HG02588 (cell line): ENCODE measurements at regions not wholly inside any gene's neighbourhood (a gene's known extent, or its start where the extent isn't known, plus 50 kb on each side); places are given as distances from the start of the nearest gene placed in this dataset.

Experiments used
- ATAC-seq: cut with Tn5 transposase; IDR thresholded peaks from one replicate; pipeline ENCODE4 v1.9.1; 2021; ENCODE audit warnings: mild to moderate bottlenecking, moderate library complexity; ENCODE audit not compliant: unreplicated experiment

- ATAC-seq: no peak
Measured at GRCh38 chr4:18540349-18540748, 518.8 kb upstream of the LCORL start.

GRCh38 chr4:18538121-18538520, 516.6 kb upstream of the LCORL start:
- ATAC-seq: no peak

GRCh38 chr4:18536428-18536827, 514.9 kb upstream of the LCORL start:
- ATAC-seq: no peak

- no peak for ATAC-seq
Measured at GRCh38 chr4:18535948-18536347, 514.4 kb upstream of the LCORL start.

- ATAC-seq: no peak
Measured at GRCh38 chr4:18533262-18533775, 511.8 kb upstream of the LCORL start.

GRCh38 chr4:18531731-18532130, 510.2 kb upstream of the LCORL start:
- ATAC-seq: no peak

- ATAC-seq: no peak
Measured at GRCh38 chr4:18529482-18529881, 507.9 kb upstream of the LCORL start.

- ATAC-seq: no peak
Measured at GRCh38 chr4:18524667-18525066, 503.1 kb upstream of the LCORL start.

GRCh38 chr4:18518098-18518497, 496.5 kb upstream of the LCORL start:
- ATAC-seq: no peak

- no peak for ATAC-seq
Measured at GRCh38 chr4:18513861-18514260, 492.3 kb upstream of the LCORL start.

- ATAC-seq: no peak
Measured at GRCh38 chr4:18512718-18513117, 491.2 kb upstream of the LCORL start.

- no peak for ATAC-seq
Measured at GRCh38 chr4:18511727-18512126, 490.2 kb upstream of the LCORL start.

GRCh38 chr4:18508786-18509185, 487.2 kb upstream of the LCORL start:
- ATAC-seq: no peak

- no peak for ATAC-seq
Measured at GRCh38 chr4:18480928-18481327, 459.4 kb upstream of the LCORL start.

- no peak for ATAC-seq
Measured at GRCh38 chr4:18480342-18480741, 458.8 kb upstream of the LCORL start.

GRCh38 chr4:18479825-18480224, 458.3 kb upstream of the LCORL start:
- no peak for ATAC-seq

- ATAC-seq: no peak
Measured at GRCh38 chr4:18463987-18464559, 442.5 kb upstream of the LCORL start.

GRCh38 chr4:18458465-18458864, 436.9 kb upstream of the LCORL start:
- no peak for ATAC-seq

- no peak for ATAC-seq
Measured at GRCh38 chr4:18454349-18454748, 432.8 kb upstream of the LCORL start.

GRCh38 chr4:18445110-18445509, 423.6 kb upstream of the LCORL start:
- no peak for ATAC-seq

- ATAC-seq: no peak
Measured at GRCh38 chr4:18444206-18444605, 422.7 kb upstream of the LCORL start.

GRCh38 chr4:18442957-18443356, 421.4 kb upstream of the LCORL start:
- ATAC-seq: no peak

GRCh38 chr4:18441676-18442075, 420.1 kb upstream of the LCORL start:
- no peak for ATAC-seq
